ENCODE measurements at regions not wholly inside any gene's neighbourhood (a gene's known extent, or its start where the extent isn't known, plus 50 kb on each side); places are given as distances from the start of the nearest gene placed in this dataset.

GRCh38 chr4:14856062-14856933, 146.0 kb upstream of the CPEB2 start:
- peak; percentile 96 for ATAC-seq (replicated peaks)
- peaks cover 0 to 8% of the 10 kb centered on the region in 2 donors for H3K36me3 Mint-ChIP-seq
- peaks cover 9 to 37% of the 10 kb centered on the region in 2 donors for H3K4me1 Mint-ChIP-seq
- H3K9me3 Mint-ChIP-seq: peaks cover 5 to 7% of the 10 kb centered on the region in 2 donors
- peaks cover 9 to 28% of the 10 kb centered on the region in 2 donors for H3K27me3 Mint-ChIP-seq
- H3K4me3 Mint-ChIP-seq: peak overlapping the region in 1 of 2 donors; percentile 4
- H3K27ac Mint-ChIP-seq: peak overlapping the region; percentile 91
- peak; percentile 80 for DNase-seq

GRCh38 chr4:14856934-14857235, 145.4 kb upstream of the CPEB2 start:
- ATAC-seq (replicated peaks): no peak
- H3K27me3 Mint-ChIP-seq: peaks cover 11 to 31% of the 10 kb centered on the region in 2 donors
- H3K36me3 Mint-ChIP-seq: peaks cover 0 to 8% of the 10 kb centered on the region in 2 donors
- H3K4me3 Mint-ChIP-seq: no peak overlapping the region
- peaks cover 5 to 7% of the 10 kb centered on the region in 2 donors for H3K9me3 Mint-ChIP-seq
- H3K4me1 Mint-ChIP-seq: peaks cover 9 to 37% of the 10 kb centered on the region in 2 donors
- H3K27ac Mint-ChIP-seq: no peak overlapping the region
- no peak for DNase-seq

GRCh38 chr4:14857475-14857874, 144.8 kb upstream of the CPEB2 start:
- no peak overlapping the region for H3K4me3 Mint-ChIP-seq
- H3K27ac Mint-ChIP-seq: no peak overlapping the region
- H3K36me3 Mint-ChIP-seq: peaks cover 0 to 8% of the 10 kb centered on the region in 2 donors
- DNase-seq (no peak), ATAC-seq (replicated peaks) (no peak)
- H3K9me3 Mint-ChIP-seq: peaks cover 2 to 7% of the 10 kb centered on the region in 2 donors
- H3K27me3 Mint-ChIP-seq: peaks cover 10 to 32% of the 10 kb centered on the region in 2 donors
- H3K4me1 Mint-ChIP-seq: peaks cover 9 to 37% of the 10 kb centered on the region in 2 donors

GRCh38 chr4:14857981-14858380, 144.3 kb upstream of the CPEB2 start:
- Mint-ChIP-seq H3K4me3 (no peak overlapping the region), H3K27ac (no peak overlapping the region), H3K27me3 (peaks cover 9 to 33% of the 10 kb centered on the region in 2 donors), H3K9me3 (peaks cover 0 to 7% of the 10 kb centered on the region in 2 donors), H3K36me3 (peaks cover 0 to 8% of the 10 kb centered on the region in 2 donors), H3K4me1 (peaks cover 9 to 37% of the 10 kb centered on the region in 2 donors)
- ATAC-seq (replicated peaks) (no peak), DNase-seq (no peak)

- ATAC-seq (replicated peaks): no peak
- H3K4me3 Mint-ChIP-seq: no peak overlapping the region
- peaks cover 2 to 9% of the 10 kb centered on the region in 2 donors for H3K4me1 Mint-ChIP-seq
- H3K36me3 Mint-ChIP-seq: no peaks in the 10 kb centered on the region
- no peaks in the 10 kb centered on the region for H3K9me3 Mint-ChIP-seq
- H3K27me3 Mint-ChIP-seq: peaks cover 26 to 48% of the 10 kb centered on the region in 2 donors
- no peak overlapping the region for H3K27ac Mint-ChIP-seq
- no peak for DNase-seq
Observed at GRCh38 chr4:14862891-14863290, 139.4 kb upstream of the CPEB2 start.

GRCh38 chr4:14863418-14864364, 138.6 kb upstream of the CPEB2 start:
- Mint-ChIP-seq H3K27ac (no peak overlapping the region), H3K4me1 (peaks cover 3 to 4% of the 10 kb centered on the region in 2 donors), H3K4me3 (no peak overlapping the region), H3K9me3 (no peaks in the 10 kb centered on the region), H3K36me3 (no peaks in the 10 kb centered on the region), H3K27me3 (peaks cover 26 to 48% of the 10 kb centered on the region in 2 donors)
- DNase-seq: no peak
- no peak for ATAC-seq (replicated peaks)

- peaks cover 33 to 42% of the 10 kb centered on the region in 2 donors for H3K27me3 Mint-ChIP-seq
- H3K36me3 Mint-ChIP-seq: no peaks in the 10 kb centered on the region
- H3K27ac Mint-ChIP-seq: no peak overlapping the region
- ATAC-seq (replicated peaks) (peak in 1 of 2 donors; percentile 18), DNase-seq (no peak)
- peaks cover 4 to 6% of the 10 kb centered on the region in 2 donors for H3K4me1 Mint-ChIP-seq
- H3K9me3 Mint-ChIP-seq: no peaks in the 10 kb centered on the region
- no peak overlapping the region for H3K4me3 Mint-ChIP-seq
Observed at GRCh38 chr4:14864365-14865030, 137.8 kb upstream of the CPEB2 start.

GRCh38 chr4:14865031-14865366, 137.3 kb upstream of the CPEB2 start:
- Mint-ChIP-seq H3K27me3 (peaks cover 30 to 38% of the 10 kb centered on the region in 2 donors), H3K36me3 (no peaks in the 10 kb centered on the region), H3K9me3 (no peaks in the 10 kb centered on the region), H3K4me1 (peaks cover 4 to 6% of the 10 kb centered on the region in 2 donors), H3K4me3 (no peak overlapping the region), H3K27ac (no peak overlapping the region)
- no peak for ATAC-seq (replicated peaks)
- no peak for DNase-seq

GRCh38 chr4:14865804-14866203, 136.5 kb upstream of the CPEB2 start:
- Mint-ChIP-seq H3K9me3 (no peaks in the 10 kb centered on the region), H3K27me3 (peaks cover 36 to 38% of the 10 kb centered on the region in 2 donors), H3K4me1 (peaks cover 4 to 6% of the 10 kb centered on the region in 2 donors), H3K36me3 (no peaks in the 10 kb centered on the region), H3K27ac (no peak overlapping the region), H3K4me3 (no peak overlapping the region)
- DNase-seq (no peak), ATAC-seq (replicated peaks) (no peak)

GRCh38 chr4:14867847-14868246, 134.4 kb upstream of the CPEB2 start:
- peaks cover 37 to 43% of the 10 kb centered on the region in 2 donors for H3K27me3 Mint-ChIP-seq
- ATAC-seq (replicated peaks) (peak in 1 of 2 donors; percentile 4), DNase-seq (no peak)
- H3K36me3 Mint-ChIP-seq: no peaks in the 10 kb centered on the region
- no peaks in the 10 kb centered on the region for H3K9me3 Mint-ChIP-seq
- peaks cover 4 to 6% of the 10 kb centered on the region in 2 donors for H3K4me1 Mint-ChIP-seq
- H3K27ac Mint-ChIP-seq: no peak overlapping the region
- no peak overlapping the region for H3K4me3 Mint-ChIP-seq

- Mint-ChIP-seq H3K9me3 (no peaks in the 10 kb centered on the region), H3K4me3 (no peak overlapping the region), H3K27ac (no peak overlapping the region), H3K27me3 (peaks cover 33 to 41% of the 10 kb centered on the region in 2 donors), H3K4me1 (peaks cover 4 to 6% of the 10 kb centered on the region in 2 donors), H3K36me3 (no peaks in the 10 kb centered on the region)
- ATAC-seq (replicated peaks): peak; percentile 21 to 73
- DNase-seq: no peak
Observed at GRCh38 chr4:14868426-14869395, 133.6 kb upstream of the CPEB2 start.

GRCh38 chr4:14871676-14872430, 130.4 kb upstream of the CPEB2 start:
- Mint-ChIP-seq H3K27ac (no peak overlapping the region), H3K36me3 (no peaks in the 10 kb centered on the region), H3K4me1 (peaks cover under 1 to 6% of the 10 kb centered on the region in 2 donors), H3K9me3 (peaks cover 3% of the 10 kb centered on the region in 2 donors), H3K4me3 (no peak overlapping the region), H3K27me3 (peaks cover 29 to 39% of the 10 kb centered on the region in 2 donors)
- ATAC-seq (replicated peaks) (peak; percentile 41 to 47), DNase-seq (peak; percentile 3)

All from stimulated activated naive B cell treated with anti-CD40 and anti-IgM and Interleukin-4, amounts not matched to agents 10 μg/mL and 1 μg/mL and 100 μg/mL, for 72 hours (primary cell).